ENCODE measurements at regions not wholly inside any gene's neighbourhood (a gene's known extent, or its start where the extent isn't known, plus 50 kb on each side); places are given as distances from the start of the nearest gene placed in this dataset.

GRCh38 chr5:54743581-54743980, 226.0 kb downstream of the SNX18 start:
- no peak for DNase-seq (ENCODE audit: low read depth)

GRCh38 chr5:54742417-54742891, 224.9 kb downstream of the SNX18 start:
- no peak for DNase-seq (ENCODE audit: low read depth)

- no peak for DNase-seq (ENCODE audit: low read depth)
Observed at GRCh38 chr5:54741711-54742110, 224.2 kb downstream of the SNX18 start.

GRCh38 chr5:54740141-54740540, 222.6 kb downstream of the SNX18 start:
- no peak for DNase-seq (ENCODE audit: low read depth)

- DNase-seq (ENCODE audit: low read depth): no peak
Observed at GRCh38 chr5:54739371-54739770, 221.8 kb downstream of the SNX18 start.

- DNase-seq (ENCODE audit: low read depth): no peak
Observed at GRCh38 chr5:54738973-54739367, 221.4 kb downstream of the SNX18 start.

GRCh38 chr5:54738118-54738972, 220.8 kb downstream of the SNX18 start:
- no peak for DNase-seq (ENCODE audit: low read depth)

GRCh38 chr5:54736003-54736797, 218.6 kb downstream of the SNX18 start:
- no peak for DNase-seq (ENCODE audit: low read depth)

- DNase-seq (ENCODE audit: low read depth): no peak
Observed at GRCh38 chr5:54733101-54733500, 215.5 kb downstream of the SNX18 start.

- DNase-seq (ENCODE audit: low read depth): no peak
Observed at GRCh38 chr5:54732108-54732507, 214.5 kb downstream of the SNX18 start.

- no peak for DNase-seq (ENCODE audit: low read depth)
Observed at GRCh38 chr5:54728588-54728915, 211.0 kb downstream of the SNX18 start.

- DNase-seq (ENCODE audit: low read depth): no peak
Observed at GRCh38 chr5:54727874-54728587, 210.5 kb downstream of the SNX18 start.

GRCh38 chr5:54725391-54726280, 208.1 kb downstream of the SNX18 start:
- no peak for DNase-seq (ENCODE audit: low read depth)

GRCh38 chr5:54722846-54723433, 205.4 kb downstream of the SNX18 start:
- no peak for DNase-seq (ENCODE audit: low read depth)

GRCh38 chr5:54721951-54722654, 204.5 kb downstream of the SNX18 start:
- DNase-seq (ENCODE audit: low read depth): no peak

GRCh38 chr5:54721116-54721515, 203.6 kb downstream of the SNX18 start:
- no peak for DNase-seq (ENCODE audit: low read depth)

- no peak for DNase-seq (ENCODE audit: low read depth)
Observed at GRCh38 chr5:54720341-54720740, 202.8 kb downstream of the SNX18 start.

- DNase-seq (ENCODE audit: low read depth): no peak
Observed at GRCh38 chr5:54719384-54720283, 202.1 kb downstream of the SNX18 start.

GRCh38 chr5:54718656-54719055, 201.1 kb downstream of the SNX18 start:
- no peak for DNase-seq (ENCODE audit: low read depth)
